GM23338 (cell line): ENCODE measurements at regions not wholly inside any gene's neighbourhood (a gene's known extent, or its start where the extent isn't known, plus 50 kb on each side); places are given as distances from the start of the nearest gene placed in this dataset.

Experiments
- ATAC-seq: fragments of 200-7000 bp; cut with Tn5 transposase; 3 replicates; pipeline ENCODE4 v1.9.1; 2020
- DNase-seq: peaks from one replicate; pipeline ENCODE4 v3.0.0-alpha.2; 2015; ENCODE audit warnings: low spot score
- H2AFZ ChIP-seq: fragments of 200-600 bp; sonication (generic); 2 replicates; pipeline ENCODE4 v1.8.0; 2016; ENCODE audit warnings: antibody characterized with exemption, mild to moderate bottlenecking, moderate library complexity
- H3F3A ChIP-seq: fragments of 200-600 bp; sonication (generic); replicated peaks from 2 replicates; pipeline ENCODE4 v1.8.0; 2017; ENCODE audit warnings: antibody characterized with exemption, mixed run types, low read depth
- H3K27ac ChIP-seq: fragments of 200-600 bp; sonication (generic); 2 replicates; pipeline ENCODE4 v1.6.1; 2016; ENCODE audit warnings: low read depth
- H3K27me3 ChIP-seq: fragments of 200-600 bp; sonication (generic); 2 replicates; pipeline ENCODE4 v1.8.0; 2016; ENCODE audit warnings: mild to moderate bottlenecking, mixed run types, moderate library complexity; ENCODE audit not compliant: insufficient read depth
- H3K36me3 ChIP-seq: fragments of 200-600 bp; sonication (generic); 2 replicates; pipeline ENCODE4 v1.8.0; 2016; ENCODE audit warnings: mild to moderate bottlenecking; ENCODE audit not compliant: insufficient read depth
- H3K4me1 ChIP-seq: fragments of 200-600 bp; sonication (generic); 2 replicates; pipeline ENCODE4 v1.8.0; 2016; ENCODE audit warnings: mild to moderate bottlenecking, moderate library complexity; ENCODE audit not compliant: insufficient read depth
- H3K4me2 ChIP-seq: fragments of 200-600 bp; sonication (generic); 2 replicates; pipeline ENCODE4 v1.7.1; 2017; ENCODE audit warnings: mixed run types
- H3K4me3 ChIP-seq: fragments of 200-600 bp; sonication (generic); 2 replicates; pipeline ENCODE4 v1.6.1; 2016; ENCODE audit warnings: mixed run types
- H3K79me2 ChIP-seq: fragments of 200-600 bp; sonication (generic); replicated peaks from 2 replicates; pipeline ENCODE4 v1.8.0; 2017; ENCODE audit warnings: mild to moderate bottlenecking; ENCODE audit not compliant: insufficient read depth
- H3K9me2 ChIP-seq: fragments of 200-600 bp; sonication (generic); 2 replicates; pipeline ENCODE4 v1.8.0; 2017; ENCODE audit not compliant: insufficient read depth
- H4K20me1 ChIP-seq: fragments of 200-600 bp; sonication (generic); replicated peaks from 2 replicates; pipeline ENCODE4 v1.8.0; 2017; ENCODE audit warnings: mild to moderate bottlenecking; ENCODE audit not compliant: insufficient read depth
- H3K27ac Mint-ChIP-seq: 2 replicates; pipeline ENCODE4 v1.8.0; 2020; ENCODE audit warnings: inconsistent platforms, mild to moderate bottlenecking, moderate library complexity, mixed read lengths
- H3K27me3 Mint-ChIP-seq: 3 replicates; pipeline ENCODE4 v1.8.0; 2022; ENCODE audit warnings: low read depth, mild to moderate bottlenecking, moderate library complexity, mixed read lengths, inconsistent platforms; ENCODE audit not compliant: insufficient read depth, poor library complexity
- H3K36me3 Mint-ChIP-seq: 3 replicates; pipeline ENCODE4 v1.8.0; 2021; ENCODE audit warnings: low read depth, mild to moderate bottlenecking, inconsistent platforms, moderate library complexity, mixed read lengths
- H3K4me1 Mint-ChIP-seq: 3 replicates; pipeline ENCODE4 v1.8.0; 2020; ENCODE audit warnings: mild to moderate bottlenecking, inconsistent platforms, mixed read lengths
- H3K4me3 Mint-ChIP-seq: 3 replicates; pipeline ENCODE4 v1.8.0; 2021; ENCODE audit warnings: moderate library complexity, mild to moderate bottlenecking, inconsistent platforms, mixed read lengths
- H3K9me3 Mint-ChIP-seq: 3 replicates; pipeline ENCODE4 v1.8.0; 2020; ENCODE audit warnings: moderate library complexity, mild to moderate bottlenecking, inconsistent platforms, mixed read lengths
- CTCF ChIP-seq, 2 experiments: fragments of 200-600 bp in 1 of 2; sonication (generic) in 1 of 2; conservative IDR thresholded peaks; 2 replicates each; pipeline versions ENCODE4 v1.5.1 to v1.6.1; 2016 to 2017; ENCODE audit warnings: antibody characterized with exemption in 2 of 2, low read depth in 2 of 2, mild to moderate bottlenecking in 2 of 2, moderate library complexity in 1 of 2
- ETS1 ChIP-seq: IDR thresholded peaks from 2 replicates; pipeline ENCODE4 v1.6.1; 2016; ENCODE audit warnings: antibody characterized with exemption
- EZH2 ChIP-seq: fragments of 200-600 bp; sonication (generic); IDR thresholded peaks from one replicate; pipeline ENCODE4 v1.8.0; 2017; ENCODE audit warnings: antibody characterized with exemption, mild to moderate bottlenecking, low read depth; ENCODE audit not compliant: unreplicated experiment
- REST ChIP-seq: IDR thresholded peaks from one replicate; pipeline ENCODE4 v1.6.1; 2018; ENCODE audit warnings: antibody characterized with exemption; ENCODE audit not compliant: unreplicated experiment
- ZNF114 ChIP-seq: fragments of 250-450 bp; sonication (Bioruptor Pico); IDR thresholded peaks from 2 replicates; pipeline ENCODE4 v1.5.0; 2020; ENCODE audit warnings: mild to moderate bottlenecking, moderate library complexity
- ZNF331 ChIP-seq: fragments of 250-450 bp; sonication (Bioruptor Pico); IDR thresholded peaks from 2 replicates; pipeline ENCODE4 v1.5.0; 2020; ENCODE audit warnings: low read depth, mild to moderate bottlenecking, moderate library complexity

- Mint-ChIP-seq H3K27ac (no peak overlapping the region), H3K4me1 (peaks cover 15% of the 10 kb centered on the region), H3K36me3 (peaks cover 3% of the 10 kb centered on the region; the same call in 1 of the 3 replicates), H3K4me3 (no peak overlapping the region), H3K27me3 (peaks cover 3% of the 10 kb centered on the region), H3K9me3 (peaks cover 2% of the 10 kb centered on the region; the same call in 1 of the 3 replicates)
- no peaks in the 10 kb centered on the region for H3K4me1 ChIP-seq
- DNase-seq (no peak), ATAC-seq (no peak)
- H3K36me3 ChIP-seq, result no peaks in the 10 kb centered on the region
- no peaks in the 10 kb centered on the region for H4K20me1 ChIP-seq
- no peaks in the 10 kb centered on the region for H3F3A ChIP-seq
- H3K4me3 ChIP-seq, result no peak overlapping the region
- TF ChIP-seq ETS1 (no peak), REST (no peak), EZH2 (no peak), ZNF114 (no peak), ZNF331 (CRISPR knock-in tag) (no peak), CTCF (conservative IDR thresholded peaks at IDR 0.05; ENCODE audit: low read depth in 2 of 2) (no peak)
- no peaks in the 10 kb centered on the region for H3K9me2 ChIP-seq
- no peak overlapping the region for H3K4me2 ChIP-seq
- no peaks in the 10 kb centered on the region for H3K27me3 ChIP-seq
- no peaks in the 10 kb centered on the region for H3K79me2 ChIP-seq
- H3K27ac ChIP-seq, result no peak overlapping the region
- no peak overlapping the region for H2AFZ ChIP-seq
Measured at GRCh38 chr16:50889276-50889675, 147.4 kb downstream of the CYLD start.

- no peak overlapping the region for H3K27ac Mint-ChIP-seq
- Histone ChIP-seq H3F3A (no peaks in the 10 kb centered on the region), H3K36me3 (no peaks in the 10 kb centered on the region), H3K4me1 (no peaks in the 10 kb centered on the region), H3K27ac (no peak overlapping the region), H3K27me3 (no peaks in the 10 kb centered on the region), H2AFZ (no peak overlapping the region), H3K9me2 (no peaks in the 10 kb centered on the region), H3K79me2 (no peaks in the 10 kb centered on the region), H3K4me2 (no peak overlapping the region), H4K20me1 (no peaks in the 10 kb centered on the region), H3K4me3 (no peak overlapping the region)
- DNase-seq, result no peak
- no peak for ATAC-seq
- no peak overlapping the region for H3K4me3 Mint-ChIP-seq
- peaks cover 4% of the 10 kb centered on the region for H3K27me3 Mint-ChIP-seq
- H3K36me3 Mint-ChIP-seq, result peaks cover 3% of the 10 kb centered on the region; the same call in 1 of the 3 replicates
- H3K4me1 Mint-ChIP-seq, result peaks cover 18% of the 10 kb centered on the region
- peaks cover 2% of the 10 kb centered on the region; the same call in 1 of the 3 replicates for H3K9me3 Mint-ChIP-seq
- TF ChIP-seq REST, result no peak
Measured at GRCh38 chr16:50888486-50889261, 146.8 kb downstream of the CYLD start.
